Astrocyte (in vitro differentiated cells and primary cell): ENCODE measurements at regions not wholly inside any gene's neighbourhood (a gene's known extent, or its start where the extent isn't known, plus 50 kb on each side); places are given as distances from the start of the nearest gene placed in this dataset.

Source experiments
- DNase-seq: peaks from one replicate; pipeline ENCODE4 v3.0.0-alpha.2; 2010; ENCODE audit warnings: low read depth
- FAIRE-seq: peaks from 2 replicates; lab custom pipeline; 2011; peaks lifted over from hg19 to GRCh38; lab: Jason Lieb, UNC
- H2AFZ ChIP-seq: 2 replicates; pipeline ENCODE4 v1.6.0; 2012; ENCODE audit warnings: low read depth, low read length, inconsistent platforms
- H3K27ac ChIP-seq: 2 replicates; pipeline ENCODE4 v1.5.1; 2011; ENCODE audit warnings: low read depth, low read length, inconsistent platforms
- H3K27me3 ChIP-seq: 2 replicates; pipeline ENCODE4 v1.6.0; 2011; ENCODE audit warnings: low read length, inconsistent platforms; ENCODE audit not compliant: insufficient read depth
- H3K36me3 ChIP-seq: 2 replicates; pipeline ENCODE4 v1.5.1; 2011; ENCODE audit warnings: low read length, inconsistent platforms; ENCODE audit not compliant: insufficient read depth
- H3K4me1 ChIP-seq: 2 replicates; pipeline ENCODE4 v1.5.1; 2011; ENCODE audit warnings: low read length, inconsistent platforms; ENCODE audit not compliant: insufficient read depth
- H3K4me2 ChIP-seq: 2 replicates; pipeline ENCODE4 v1.6.0; 2012; ENCODE audit warnings: low read length, inconsistent platforms
- H3K4me3 ChIP-seq: 2 replicates; pipeline ENCODE4 v1.5.1; 2011; ENCODE audit warnings: low read depth, mild to moderate bottlenecking, low read length, inconsistent platforms; ENCODE audit not compliant: insufficient read depth
- H3K79me2 ChIP-seq: 2 replicates; pipeline ENCODE4 v1.6.0; 2012; ENCODE audit warnings: mild to moderate bottlenecking, low read length, inconsistent platforms; ENCODE audit not compliant: insufficient read depth
- H3K9ac ChIP-seq: 2 replicates; pipeline ENCODE4 v1.6.0; 2012; ENCODE audit warnings: mild to moderate bottlenecking, low read length, inconsistent platforms
- H3K9me3 ChIP-seq: 2 replicates; pipeline ENCODE4 v1.5.1; 2012; ENCODE audit warnings: low read depth, mild to moderate bottlenecking, low read length, inconsistent platforms; ENCODE audit not compliant: insufficient read depth
- H4K20me1 ChIP-seq: 2 replicates; pipeline ENCODE4 v1.6.0; 2012; ENCODE audit warnings: low read length, inconsistent platforms; ENCODE audit not compliant: insufficient read depth
- H3K27ac Mint-ChIP-seq: one replicate; pipeline ENCODE4 v1.8.0; 2021; ENCODE audit warnings: mild to moderate bottlenecking, mixed read lengths; ENCODE audit not compliant: unreplicated experiment
- H3K27me3 Mint-ChIP-seq: one replicate; pipeline ENCODE4 v1.8.0; 2021; ENCODE audit warnings: low read depth, mixed read lengths; ENCODE audit not compliant: unreplicated experiment
- H3K36me3 Mint-ChIP-seq: one replicate; pipeline ENCODE4 v1.8.0; 2021; ENCODE audit warnings: low read depth, mixed read lengths; ENCODE audit not compliant: unreplicated experiment
- H3K4me1 Mint-ChIP-seq: one replicate; pipeline ENCODE4 v1.8.0; 2021; ENCODE audit warnings: low read depth, mixed read lengths; ENCODE audit not compliant: unreplicated experiment
- H3K4me3 Mint-ChIP-seq: one replicate; pipeline ENCODE4 v1.8.0; 2021; ENCODE audit warnings: mild to moderate bottlenecking, moderate library complexity, mixed read lengths; ENCODE audit not compliant: unreplicated experiment
- H3K9me3 Mint-ChIP-seq: one replicate; pipeline ENCODE4 v1.8.0; 2021; ENCODE audit warnings: mild to moderate bottlenecking, mixed read lengths; ENCODE audit not compliant: unreplicated experiment
- EZH2 ChIP-seq: IDR thresholded peaks from 2 replicates; pipeline ENCODE4 v1.6.1; 2012; ENCODE audit warnings: mild to moderate bottlenecking, low read length, inconsistent platforms; ENCODE audit not compliant: insufficient read depth
- TF ChIP-seq, protein P1 (sequence below): IDR thresholded peaks from 2 replicates; pipeline ENCODE4 v1.5.1; 2011; ENCODE audit warnings: low read depth, mild to moderate bottlenecking, inconsistent platforms, low read length, moderate library complexity; ENCODE audit not compliant: insufficient read depth

DNA sequence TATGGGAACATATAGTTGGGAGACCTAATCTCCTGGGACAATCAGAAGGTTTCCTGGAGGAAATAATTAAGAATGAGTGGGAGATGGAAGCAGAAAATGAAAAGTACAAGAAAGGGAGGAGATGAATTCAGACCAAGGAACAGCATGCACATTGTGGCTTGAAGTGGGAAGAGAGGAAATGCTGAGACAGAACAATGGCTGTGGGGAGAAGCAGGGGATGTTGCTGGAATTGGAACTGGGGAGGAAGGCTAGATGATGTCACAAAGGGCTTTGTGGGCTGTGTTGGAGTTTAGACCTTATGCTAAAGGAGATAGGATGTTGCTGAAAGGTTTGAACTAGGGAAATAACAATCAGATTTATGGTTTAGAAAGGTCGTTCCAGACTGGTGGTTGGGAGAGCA lies 119.5 kb upstream of the DIPK2B start:
- H3K4me3 ChIP-seq = no peak overlapping the region
- no peak for FAIRE-seq
- Mint-ChIP-seq H3K27ac (no peak overlapping the region), H3K36me3 (no peaks in the 10 kb centered on the region), H3K4me3 (no peak overlapping the region), H3K27me3 (no peaks in the 10 kb centered on the region), H3K9me3 (no peaks in the 10 kb centered on the region), H3K4me1 (peaks cover 9% of the 10 kb centered on the region)
- H3K27me3 ChIP-seq = no peaks in the 10 kb centered on the region
- TF ChIP-seq EZH2 = no peak
- no peak overlapping the region for H3K9ac ChIP-seq
- no peak overlapping the region for H3K27ac ChIP-seq
- H2AFZ ChIP-seq = no peak overlapping the region
- H3K36me3 ChIP-seq = no peaks in the 10 kb centered on the region
- H4K20me1 ChIP-seq = no peaks in the 10 kb centered on the region
- H3K4me1 ChIP-seq = peaks cover 19% of the 10 kb centered on the region
- H3K9me3 ChIP-seq = no peaks in the 10 kb centered on the region
- H3K79me2 ChIP-seq = no peaks in the 10 kb centered on the region
- no peak overlapping the region for H3K4me2 ChIP-seq
- DNase-seq = no peak

DNA sequence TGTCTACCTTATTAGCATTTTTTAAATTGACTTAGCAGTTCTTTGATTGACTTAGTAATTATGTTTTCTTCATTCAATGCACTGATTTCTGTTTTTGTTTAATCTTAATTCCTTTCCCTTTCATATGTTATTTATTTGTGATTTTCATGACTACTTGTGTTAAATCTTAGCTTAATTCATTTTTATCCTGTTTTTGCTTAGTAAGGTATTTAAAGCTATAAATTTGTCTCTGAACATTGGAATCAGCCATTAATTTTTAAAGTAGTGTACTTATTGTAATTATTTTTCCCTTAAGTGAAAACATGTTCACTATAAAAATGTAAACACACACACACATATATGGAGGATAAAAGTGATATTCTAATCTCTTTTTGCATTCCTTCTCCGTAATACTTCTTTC lies 109.1 kb upstream of the DIPK2B start:
- no peak overlapping the region for H3K27ac Mint-ChIP-seq
- no peaks in the 10 kb centered on the region for H3K36me3 Mint-ChIP-seq
- Histone ChIP-seq H3K4me1 (no peaks in the 10 kb centered on the region), H4K20me1 (no peaks in the 10 kb centered on the region), H3K79me2 (no peaks in the 10 kb centered on the region), H3K27ac (no peak overlapping the region), H3K4me2 (no peak overlapping the region), H3K4me3 (no peak overlapping the region), H3K9ac (no peak overlapping the region), H2AFZ (no peak overlapping the region), H3K9me3 (no peaks in the 10 kb centered on the region), H3K36me3 (no peaks in the 10 kb centered on the region), H3K27me3 (no peaks in the 10 kb centered on the region)
- no peak for DNase-seq
- no peak overlapping the region for H3K4me3 Mint-ChIP-seq
- no peak for TF ChIP-seq EZH2
- H3K27me3 Mint-ChIP-seq = no peaks in the 10 kb centered on the region
- FAIRE-seq = peak; percentile 96
- no peaks in the 10 kb centered on the region for H3K9me3 Mint-ChIP-seq
- peaks cover 2% of the 10 kb centered on the region for H3K4me1 Mint-ChIP-seq

DNA sequence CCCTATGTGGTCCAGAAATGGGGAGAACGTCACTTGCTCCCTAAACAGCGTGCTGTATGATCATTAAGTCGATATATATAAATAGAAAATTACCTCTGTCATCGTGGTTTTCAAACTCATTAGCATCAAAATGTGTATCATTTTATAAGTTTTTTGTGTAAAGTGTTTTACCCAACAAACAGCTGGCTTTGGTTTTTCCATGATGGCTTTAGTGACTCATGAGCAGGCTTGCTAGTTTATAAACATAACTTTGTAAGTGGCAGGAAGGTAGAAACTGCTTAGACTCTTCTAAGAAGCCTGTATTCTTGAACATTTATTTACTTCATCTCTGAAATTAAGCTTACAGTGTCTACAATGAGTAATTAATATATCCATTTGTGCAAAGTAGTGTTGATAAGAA lies 108.4 kb upstream of the DIPK2B start:
- H3K4me3 Mint-ChIP-seq = no peak overlapping the region
- no peaks in the 10 kb centered on the region for H4K20me1 ChIP-seq
- FAIRE-seq (no peak), DNase-seq (peak; percentile 39)
- no peaks in the 10 kb centered on the region for H3K36me3 Mint-ChIP-seq
- H3K27me3 ChIP-seq = no peaks in the 10 kb centered on the region
- TF ChIP-seq EZH2 = no peak
- TF ChIP-seq, protein P1, sequence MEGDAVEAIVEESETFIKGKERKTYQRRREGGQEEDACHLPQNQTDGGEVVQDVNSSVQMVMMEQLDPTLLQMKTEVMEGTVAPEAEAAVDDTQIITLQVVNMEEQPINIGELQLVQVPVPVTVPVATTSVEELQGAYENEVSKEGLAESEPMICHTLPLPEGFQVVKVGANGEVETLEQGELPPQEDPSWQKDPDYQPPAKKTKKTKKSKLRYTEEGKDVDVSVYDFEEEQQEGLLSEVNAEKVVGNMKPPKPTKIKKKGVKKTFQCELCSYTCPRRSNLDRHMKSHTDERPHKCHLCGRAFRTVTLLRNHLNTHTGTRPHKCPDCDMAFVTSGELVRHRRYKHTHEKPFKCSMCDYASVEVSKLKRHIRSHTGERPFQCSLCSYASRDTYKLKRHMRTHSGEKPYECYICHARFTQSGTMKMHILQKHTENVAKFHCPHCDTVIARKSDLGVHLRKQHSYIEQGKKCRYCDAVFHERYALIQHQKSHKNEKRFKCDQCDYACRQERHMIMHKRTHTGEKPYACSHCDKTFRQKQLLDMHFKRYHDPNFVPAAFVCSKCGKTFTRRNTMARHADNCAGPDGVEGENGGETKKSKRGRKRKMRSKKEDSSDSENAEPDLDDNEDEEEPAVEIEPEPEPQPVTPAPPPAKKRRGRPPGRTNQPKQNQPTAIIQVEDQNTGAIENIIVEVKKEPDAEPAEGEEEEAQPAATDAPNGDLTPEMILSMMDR = no peak
- H3K36me3 ChIP-seq = no peaks in the 10 kb centered on the region
- no peaks in the 10 kb centered on the region for H3K79me2 ChIP-seq
- H3K4me1 ChIP-seq = no peaks in the 10 kb centered on the region
- H3K27ac Mint-ChIP-seq = no peak overlapping the region
- H3K9me3 ChIP-seq = no peaks in the 10 kb centered on the region
- H3K4me2 ChIP-seq = no peak overlapping the region
- no peaks in the 10 kb centered on the region for H3K27me3 Mint-ChIP-seq
- H3K27ac ChIP-seq = no peak overlapping the region
- H2AFZ ChIP-seq = no peak overlapping the region
- peaks cover 2% of the 10 kb centered on the region for H3K4me1 Mint-ChIP-seq
- H3K4me3 ChIP-seq = no peak overlapping the region
- H3K9ac ChIP-seq = no peak overlapping the region
- no peaks in the 10 kb centered on the region for H3K9me3 Mint-ChIP-seq
